ENCODE measurements at regions not wholly inside any gene's neighbourhood (a gene's known extent, or its start where the extent isn't known, plus 50 kb on each side); places are given as distances from the start of the nearest gene placed in this dataset.

GRCh38 chr6:7664003-7664402 is 61.9 kb upstream of the BMP6 start:
- DNase-seq = no peak

GRCh38 chr6:7668936-7669335 is 57.0 kb upstream of the BMP6 start:
- DNase-seq = no peak

- DNase-seq = no peak
These were observed 56.2 kb upstream of the BMP6 start for GRCh38 chr6:7669742-7670141.

- no peak for DNase-seq
These were observed 54.8 kb upstream of the BMP6 start for GRCh38 chr6:7671076-7671475.

GRCh38 chr6:7671581-7671980 is 54.3 kb upstream of the BMP6 start:
- DNase-seq = no peak

GRCh38 chr6:7672066-7673062 is 53.5 kb upstream of the BMP6 start:
- no peak for DNase-seq

- no peak for DNase-seq
These were observed 52.8 kb upstream of the BMP6 start for GRCh38 chr6:7673063-7673536.

- peak; percentile 38 for DNase-seq
These were observed 51.6 kb upstream of the BMP6 start for GRCh38 chr6:7674291-7674690.

- DNase-seq = no peak
These were observed 50.5 kb upstream of the BMP6 start for GRCh38 chr6:7675353-7675945.
